ENCODE measurements at regions not wholly inside any gene's neighbourhood (a gene's known extent, or its start where the extent isn't known, plus 50 kb on each side); places are given as distances from the start of the nearest gene placed in this dataset.

GRCh38 chr16:87223656-87224248, 93.4 kb downstream of the C16orf95 start:
- TF ChIP-seq CTCF (IDR thresholded peaks at IDR 0.05), result no peak
- TF ChIP-seq, protein P1, sequence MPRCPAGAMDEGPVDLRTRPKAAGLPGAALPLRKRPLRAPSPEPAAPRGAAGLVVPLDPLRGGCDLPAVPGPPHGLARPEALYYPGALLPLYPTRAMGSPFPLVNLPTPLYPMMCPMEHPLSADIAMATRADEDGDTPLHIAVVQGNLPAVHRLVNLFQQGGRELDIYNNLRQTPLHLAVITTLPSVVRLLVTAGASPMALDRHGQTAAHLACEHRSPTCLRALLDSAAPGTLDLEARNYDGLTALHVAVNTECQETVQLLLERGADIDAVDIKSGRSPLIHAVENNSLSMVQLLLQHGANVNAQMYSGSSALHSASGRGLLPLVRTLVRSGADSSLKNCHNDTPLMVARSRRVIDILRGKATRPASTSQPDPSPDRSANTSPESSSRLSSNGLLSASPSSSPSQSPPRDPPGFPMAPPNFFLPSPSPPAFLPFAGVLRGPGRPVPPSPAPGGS (IDR thresholded peaks at IDR 0.05), result no peak
- TF ChIP-seq POLR2A (IDR thresholded peaks at IDR 0.05; ENCODE audit: low read length), result no peak
- no peak for TF ChIP-seq EP300 (IDR thresholded peaks at IDR 0.05)
- TF ChIP-seq, protein P2, sequence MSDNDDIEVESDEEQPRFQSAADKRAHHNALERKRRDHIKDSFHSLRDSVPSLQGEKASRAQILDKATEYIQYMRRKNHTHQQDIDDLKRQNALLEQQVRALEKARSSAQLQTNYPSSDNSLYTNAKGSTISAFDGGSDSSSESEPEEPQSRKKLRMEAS (IDR thresholded peaks at IDR 0.05), result no peak
- TF ChIP-seq HOXA7 (CRISPR knock-in tag; IDR thresholded peaks at IDR 0.05), result no peak
- no peak for TF ChIP-seq CBX2 (IDR thresholded peaks at IDR 0.05; ENCODE audit: borderline replicate concordance, low read depth)
- TF ChIP-seq EHMT2 (IDR thresholded peaks at IDR 0.05; ENCODE audit: low read depth), result no peak
- TF ChIP-seq RFX5 (IDR thresholded peaks at IDR 0.05), result no peak

Measured in A549 (cell line).